NCI-H446 (cell line): ENCODE measurements at regions not wholly inside any gene's neighbourhood (a gene's known extent, or its start where the extent isn't known, plus 50 kb on each side); places are given as distances from the start of the nearest gene placed in this dataset.

Experiments used
- DNase-seq, 2 experiments: peaks; one replicate each; lab custom pipeline; 2025; lab: John Stamatoyannopoulos, UW

GRCh38 chr17:81345228-81346089, 49.8 kb upstream of the BAHCC1 start:
- peak; percentile 75 to 92 for DNase-seq
